HCT116 (cell line): ENCODE measurements at regions not wholly inside any gene's neighbourhood (a gene's known extent, or its start where the extent isn't known, plus 50 kb on each side); places are given as distances from the start of the nearest gene placed in this dataset.
"Not testable (repeated sequence)": the region's sequence is repeated elsewhere in the genome, so short reads cannot be mapped to it uniquely, and the experiment has no call there.

Experiments used
- ATAC-seq: fragments of 200-7000 bp; cut with Tn5 transposase; 2 replicates; pipeline ENCODE4 v1.9.1; 2020; ENCODE audit warnings: mild to moderate bottlenecking, moderate library complexity
- BruUV-seq: library from RNA; stranded (reverse); fragments of 400-500 nt; replicated peaks from 2 replicates; lab custom pipeline; 2021; lab: Mats Ljungman, UMichigan
- CTCF ChIA-PET: fragments of 300-600 bp; sonication (Branson Sonifier 250); formaldehyde crosslinking; loops from one replicate; lab custom pipeline; 2021; ENCODE audit warnings: antibody characterized with exemption; lab: Charles Lee
- POLR2A ChIA-PET: fragments of 300-600, 350-600 bp; sonication (Branson Sonifier 250); formaldehyde crosslinking; loops from one replicate; lab custom pipeline; 2021; ENCODE audit warnings: antibody characterized with exemption; lab: Charles Lee
- RAD21 ChIA-PET, 2 experiments: fragments of 300-600 bp; sonication (Branson Sonifier 250); formaldehyde crosslinking; loops; one replicate each; lab custom pipeline; 2023; ENCODE audit warnings: low total read pairs in 2 of 2; ENCODE audit not compliant: uncharacterized antibody in 2 of 2, unreplicated experiment in 2 of 2, low non-redundant PET in 1 of 2; lab: Charles Lee
- DNase-seq: peaks from one replicate; pipeline ENCODE4 v3.0.0-alpha.2; 2010; ENCODE audit warnings: low read depth, low spot score
- H2AFZ ChIP-seq: fragments of 200-600 bp; shearing (Covaris generic), sonication (generic); 2 replicates; pipeline ENCODE4 v1.6.1; 2017; ENCODE audit warnings: low read depth, mixed run types, mixed read lengths, antibody characterized with exemption, low read length; ENCODE audit not compliant: poor library complexity, severe bottlenecking
- H3K27ac ChIP-seq: 2 replicates; pipeline ENCODE4 v1.5.1; 2012; ENCODE audit warnings: low read depth, low read length
- H3K27me3 ChIP-seq: fragments of 200-600 bp; sonication (generic); 2 replicates; pipeline ENCODE4 v1.6.1; 2016; ENCODE audit warnings: mixed run types, low read length, mixed read lengths; ENCODE audit not compliant: insufficient read depth
- H3K36me3 ChIP-seq, 2 experiments: fragments of 200-500 bp in 1 of 2; fragments of 200-600 bp in 1 of 2; sonication (Bioruptor generic) in 1 of 2; sonication (generic) in 1 of 2; 2 replicates each; pipeline versions ENCODE4 v1.5.1 to v1.6.1; 2014 to 2016; ENCODE audit warnings: low read length in 2 of 2, inconsistent platforms in 1 of 2, mixed read lengths in 1 of 2, mixed run types in 1 of 2; ENCODE audit not compliant: insufficient read depth in 2 of 2, control insufficient read depth in 1 of 2
- H3K4me1 ChIP-seq, 2 experiments: fragments of 200-600 bp in 1 of 2; sonication (generic) in 1 of 2; 2 replicates each; pipeline versions ENCODE4 v1.5.1 to v1.6.1; 2012 to 2017; ENCODE audit warnings: low read length in 2 of 2, inconsistent platforms in 1 of 2, mild to moderate bottlenecking in 1 of 2, mixed read lengths in 1 of 2, mixed run types in 1 of 2, moderate library complexity in 1 of 2; ENCODE audit not compliant: insufficient read depth in 2 of 2, control insufficient read depth in 1 of 2
- H3K4me2 ChIP-seq: fragments of 200-600 bp; sonication (generic); 2 replicates; pipeline ENCODE4 v1.6.1; 2017; ENCODE audit warnings: mixed run types, low read length, mixed read lengths
- H3K4me3 ChIP-seq, 2 experiments: fragments of 200-600 bp in 1 of 2; sonication (generic) in 1 of 2; replicated peaks in 1 of 2; 2 replicates each; pipeline ENCODE4 v1.5.1; 2011 to 2016; ENCODE audit warnings: low read length in 2 of 2, control low read depth in 1 of 2, low read depth in 1 of 2, mild to moderate bottlenecking in 1 of 2, mixed read lengths in 1 of 2, mixed run types in 1 of 2
- H3K79me2 ChIP-seq: fragments of 200-600 bp; sonication (generic); 2 replicates; pipeline ENCODE4 v1.6.1; 2017; ENCODE audit warnings: mild to moderate bottlenecking, mixed run types, low read length, moderate library complexity, mixed read lengths; ENCODE audit not compliant: insufficient read depth
- H3K9ac ChIP-seq: fragments of 200-600 bp; sonication (generic); 2 replicates; pipeline ENCODE4 v1.6.1; 2016; ENCODE audit warnings: low read length, mixed read lengths
- H3K9me2 ChIP-seq: fragments of 200-600 bp; sonication (generic), shearing (Covaris generic); 2 replicates; pipeline ENCODE4 v1.6.1; 2017; ENCODE audit warnings: mixed run types, mild to moderate bottlenecking, moderate library complexity; ENCODE audit not compliant: insufficient read depth
- H3K9me3 ChIP-seq, 2 experiments: fragments of 200-500 bp in 1 of 2; fragments of 200-600 bp in 1 of 2; sonication (Bioruptor generic) in 1 of 2; sonication (generic) in 1 of 2; 2 replicates each; pipeline ENCODE4 v1.6.1; 2014 to 2017; ENCODE audit warnings: low read length in 2 of 2, mixed read lengths in 2 of 2, inconsistent platforms in 1 of 2, low read depth in 1 of 2, mild to moderate bottlenecking in 1 of 2, mixed run types in 1 of 2, moderate library complexity in 1 of 2; ENCODE audit not compliant: control insufficient read depth in 1 of 2, insufficient read depth in 1 of 2
- H4K20me1 ChIP-seq: fragments of 200-600 bp; sonication (generic), shearing (Covaris generic); 2 replicates; pipeline ENCODE4 v1.6.1; 2017; ENCODE audit warnings: mixed run types, mild to moderate bottlenecking, moderate library complexity; ENCODE audit not compliant: insufficient read depth
- ATF3 ChIP-seq: IDR thresholded peaks from 2 replicates; pipeline ENCODE4 v1.6.1; 2012
- CTCF ChIP-seq, 3 experiments: fragments of 200-600 bp in 1 of 3; sonication (generic) in 1 of 3; IDR thresholded peaks in 2 of 3; conservative IDR thresholded peaks in 1 of 3; 2 replicates each; pipeline ENCODE4 v1.5.1; 2012 to 2017; ENCODE audit warnings: low read depth in 2 of 3, low read length in 2 of 3, antibody characterized with exemption in 1 of 3, borderline replicate concordance in 1 of 3, control low read depth in 1 of 3, mild to moderate bottlenecking in 1 of 3, mixed read lengths in 1 of 3, mixed run types in 1 of 3, moderate library complexity in 1 of 3; ENCODE audit not compliant: insufficient read depth in 1 of 3
- intact Hi-C: fragments of 100-400 bp; cut with micrococcal nuclease; formaldehyde crosslinking; loops from 2 replicates; pipeline ENCODE4 v1.10.0; 2022

GRCh38 chr14:28987516-28987915 is 220.9 kb downstream of the FOXG1 start:
- BruUV-seq: no TSS peak
- ATAC-seq (no peak), DNase-seq (no peak)
- Histone ChIP-seq H3K79me2 (no peaks in the 10 kb centered on the region), H3K27ac (no peak overlapping the region), H3K4me2 (no peak overlapping the region), H4K20me1 (no peaks in the 10 kb centered on the region), H3K36me3 (no peaks in the 10 kb centered on the region), H3K9me3 (peaks cover 0 to 16% of the 10 kb centered on the region in 2 experiments; a peak in 2 of 4 replicates), H3K27me3 (no peaks in the 10 kb centered on the region), H3K9me2 (no peaks in the 10 kb centered on the region), H3K4me3 (no peak overlapping the region), H3K9ac (no peak overlapping the region), H2AFZ (no peak overlapping the region), H3K4me1 (no peaks in the 10 kb centered on the region)
- RAD21 ChIA-PET: no interaction called here
- POLR2A ChIA-PET: no interaction called here
- CTCF ChIA-PET: no interaction called here
- no peak for TF ChIP-seq ATF3
- intact Hi-C loops: no loop called here

- H3K27me3 ChIP-seq, H3K4me2 ChIP-seq, H3K9ac ChIP-seq, H3K36me3 ChIP-seq, DNase-seq, H3K79me2 ChIP-seq, intact Hi-C loops, H3K9me3 ChIP-seq, RAD21 ChIA-PET, ATAC-seq, CTCF ChIA-PET, H3K4me1 ChIP-seq, H2AFZ ChIP-seq, H3K4me3 ChIP-seq, H3K27ac ChIP-seq, H4K20me1 ChIP-seq, H3K9me2 ChIP-seq, BruUV-seq, POLR2A ChIA-PET: not testable (repeated sequence)
These were observed 230.6 kb downstream of the FOXG1 start for GRCh38 chr14:28997196-28997595.

GRCh38 chr14:28999656-29000055 is 233.1 kb downstream of the FOXG1 start:
- intact Hi-C loops: no loop called here
- BruUV-seq: no TSS peak

More at GRCh38 chr14:28999656-29000055, 233.1 kb downstream of the FOXG1 start:
- Histone ChIP-seq H3K79me2 (no peaks in the 10 kb centered on the region), H4K20me1 (no peaks in the 10 kb centered on the region), H3K9me3 (peaks cover 0 to 4% of the 10 kb centered on the region in 2 experiments; a peak in 3 of 4 replicates), H3K27ac (no peak overlapping the region), H3K4me1 (no peaks in the 10 kb centered on the region), H2AFZ (no peak overlapping the region), H3K9ac (no peak overlapping the region), H3K27me3 (no peaks in the 10 kb centered on the region), H3K4me2 (no peak overlapping the region), H3K4me3 (no peak overlapping the region), H3K36me3 (no peaks in the 10 kb centered on the region), H3K9me2 (no peaks in the 10 kb centered on the region)
- CTCF ChIA-PET: no interaction called here
- POLR2A ChIA-PET: no interaction called here
- ATAC-seq (no peak), DNase-seq (no peak)
- TF ChIP-seq CTCF (IDR thresholded peaks at IDR 0.05 in 2 of 3, conservative IDR thresholded peaks at IDR 0.05 in 1 of 3; ENCODE audit: borderline replicate concordance in 1 of 3, insufficient read depth in 1 of 3, low read depth in 2 of 3, low read length in 2 of 3): no peak
- RAD21 ChIA-PET: no interaction called here
